A673 (cell line): ENCODE measurements at regions not wholly inside any gene's neighbourhood (a gene's known extent, or its start where the extent isn't known, plus 50 kb on each side); places are given as distances from the start of the nearest gene placed in this dataset.

Source experiments
- CTCF ChIP-seq: fragments of 300-800, 200-600 bp; sonication (generic); conservative IDR thresholded peaks from 2 replicates; pipeline ENCODE4 v1.5.1; 2017; ENCODE audit warnings: low read depth, mild to moderate bottlenecking, antibody characterized with exemption, low read length, moderate library complexity, mixed read lengths
- EZH2 ChIP-seq: fragments of 200-600 bp; sonication (generic); IDR thresholded peaks from 2 replicates; pipeline ENCODE4 v1.6.1; 2017; ENCODE audit warnings: borderline replicate concordance, low read depth, mild to moderate bottlenecking, mixed read lengths, antibody characterized with exemption, low read length; ENCODE audit not compliant: poor library complexity, severe bottlenecking

DNA sequence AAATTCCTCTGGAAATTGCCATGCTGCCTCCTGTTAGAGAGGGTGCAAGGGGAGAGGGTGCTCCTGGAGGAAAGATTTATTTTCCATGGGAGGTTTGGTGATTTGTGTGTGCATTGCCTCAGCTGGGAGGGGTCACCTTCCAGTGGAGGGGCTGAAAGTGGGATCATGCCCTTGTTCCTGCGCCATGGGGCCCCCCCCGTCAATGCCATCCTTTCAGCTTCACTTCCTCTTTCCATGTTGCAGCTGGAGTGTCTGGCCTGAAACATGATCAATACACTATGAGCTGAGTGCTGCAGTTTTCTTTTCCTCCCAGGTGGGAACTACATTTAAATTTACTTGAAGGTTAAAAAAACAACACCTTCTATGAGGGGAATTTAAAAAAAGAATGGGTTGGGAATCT, 176.8 kb downstream of the MELK start:
- TF ChIP-seq CTCF (no peak), EZH2 (no peak)
